Trophoblast cell (in vitro differentiated cells and primary cell): ENCODE measurements at regions not wholly inside any gene's neighbourhood (a gene's known extent, or its start where the extent isn't known, plus 50 kb on each side); places are given as distances from the start of the nearest gene placed in this dataset.

Source experiments
- DNase-seq, 2 donors: peaks; one replicate each; pipeline ENCODE4 v3.0.0-alpha.2; 2016
- H2AFZ ChIP-seq: 2 replicates; pipeline ENCODE4 v1.6.1; 2013; ENCODE audit warnings: low read length, moderate library complexity, mild to moderate bottlenecking; ENCODE audit not compliant: insufficient read depth, poor library complexity
- H2AK5ac ChIP-seq: 2 replicates; pipeline ENCODE4 v1.6.1; 2013; ENCODE audit warnings: mild to moderate bottlenecking, low read length
- H2BK120ac ChIP-seq: 2 replicates; pipeline ENCODE4 v1.6.1; 2013; ENCODE audit warnings: low read length, mild to moderate bottlenecking, moderate library complexity; ENCODE audit not compliant: insufficient read depth, poor library complexity
- H2BK12ac ChIP-seq: 2 replicates; pipeline ENCODE4 v1.6.1; 2013; ENCODE audit warnings: mild to moderate bottlenecking, low read length, moderate library complexity
- H2BK5ac ChIP-seq: 2 replicates; pipeline ENCODE4 v1.6.1; 2013; ENCODE audit warnings: low read length, low read depth, moderate library complexity, mild to moderate bottlenecking; ENCODE audit not compliant: poor library complexity
- H3K14ac ChIP-seq: 2 replicates; pipeline ENCODE4 v1.6.1; 2013; ENCODE audit warnings: mild to moderate bottlenecking, low read length
- H3K18ac ChIP-seq: 2 replicates; pipeline ENCODE4 v1.6.1; 2013; ENCODE audit warnings: mild to moderate bottlenecking, low read length
- H3K23ac ChIP-seq: 2 replicates; pipeline ENCODE4 v1.6.1; 2013; ENCODE audit warnings: low read length
- H3K27ac ChIP-seq: 2 replicates; pipeline ENCODE4 v1.5.1; 2013; ENCODE audit warnings: low read depth, mild to moderate bottlenecking, inconsistent platforms, low read length, moderate library complexity
- H3K27me3 ChIP-seq: 2 replicates; pipeline ENCODE4 v1.6.1; 2013; ENCODE audit warnings: inconsistent platforms, mild to moderate bottlenecking, low read length, moderate library complexity; ENCODE audit not compliant: insufficient read depth
- H3K36me3 ChIP-seq, 2 experiments: 1 replicate in 1 of 2; 2 replicates in 1 of 2; pipeline ENCODE4 v1.6.1; 2013; ENCODE audit warnings: low read length in 2 of 2, mild to moderate bottlenecking in 2 of 2, moderate library complexity in 1 of 2; ENCODE audit not compliant: insufficient read depth in 2 of 2, control insufficient read depth in 1 of 2
- H3K4ac ChIP-seq: 2 replicates; pipeline ENCODE4 v1.6.1; 2013; ENCODE audit warnings: low read depth, mild to moderate bottlenecking, low read length, moderate library complexity
- H3K4me1 ChIP-seq, 2 experiments: 1 replicate in 1 of 2; 2 replicates in 1 of 2; pipeline ENCODE4 v1.6.1; 2013; ENCODE audit warnings: low read length in 2 of 2, mild to moderate bottlenecking in 2 of 2, moderate library complexity in 1 of 2; ENCODE audit not compliant: insufficient read depth in 2 of 2, control insufficient read depth in 1 of 2
- H3K4me2 ChIP-seq: 2 replicates; pipeline ENCODE4 v1.6.1; 2013; ENCODE audit warnings: inconsistent platforms, mild to moderate bottlenecking, low read length, moderate library complexity
- H3K4me3 ChIP-seq: 2 replicates; pipeline ENCODE4 v1.5.1; 2013; ENCODE audit warnings: mild to moderate bottlenecking, low read depth, low read length, inconsistent platforms
- H3K79me1 ChIP-seq: one replicate; pipeline ENCODE4 v1.6.1; 2013; ENCODE audit warnings: low read length
- H3K79me2 ChIP-seq: 2 replicates; pipeline ENCODE4 v1.6.1; 2013; ENCODE audit warnings: low read length, mild to moderate bottlenecking; ENCODE audit not compliant: control insufficient read depth, insufficient read depth, poor library complexity
- H3K9ac ChIP-seq: 2 replicates; pipeline ENCODE4 v1.6.1; 2013; ENCODE audit warnings: mild to moderate bottlenecking, low read length
- H3K9me3 ChIP-seq: 2 replicates; pipeline ENCODE4 v1.6.1; 2013; ENCODE audit warnings: low read depth, mild to moderate bottlenecking, control low read depth, inconsistent platforms, low read length; ENCODE audit not compliant: insufficient read depth
- H4K12ac ChIP-seq: 2 replicates; pipeline ENCODE4 v1.6.1; 2013; ENCODE audit warnings: low read depth, mild to moderate bottlenecking, low read length, moderate library complexity
- H4K8ac ChIP-seq: 2 replicates; pipeline ENCODE4 v1.6.1; 2013; ENCODE audit warnings: low read depth, mild to moderate bottlenecking, low read length, moderate library complexity
- H4K91ac ChIP-seq: one replicate; pipeline ENCODE4 v1.6.1; 2013; ENCODE audit warnings: low read depth, mild to moderate bottlenecking, low read length, moderate library complexity
- WGBS: extraction: QIAGEN DNeasy Blood & Tissue Kit; methylation state at CpG from one replicate; pipeline ENCODE4 v1.1.7; 2013; ENCODE audit warnings: missing lambda C conversion rate; ENCODE audit not compliant: insufficient read length, insufficient coverage; ENCODE audit errors: extremely low coverage; 5-methylcytosine and 5-hydroxymethylcytosine counted together

DNA sequence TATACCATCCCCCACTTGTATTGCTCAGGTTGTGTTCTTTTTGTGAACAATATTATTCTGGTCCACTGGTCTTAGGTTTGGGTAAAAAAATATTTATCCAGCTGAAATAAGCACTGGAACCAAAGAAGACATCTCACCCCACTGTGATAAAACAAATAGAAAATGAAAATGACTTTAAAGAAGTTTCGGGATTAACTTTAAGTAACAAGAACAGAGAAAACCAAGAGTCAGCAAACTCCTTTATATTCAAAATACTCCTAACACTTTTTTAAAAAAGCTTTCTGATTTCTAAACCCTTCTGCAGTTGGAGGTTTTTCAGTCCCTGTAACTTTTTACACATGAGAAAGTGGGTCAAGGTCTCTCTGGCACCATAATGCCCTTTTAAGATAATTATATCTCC, 273.9 kb upstream of the CDH10 start:
- H3K79me1 ChIP-seq, result no peaks in the 10 kb centered on the region
- H3K18ac ChIP-seq, result no peak overlapping the region
- no peak for DNase-seq
- H3K27me3 ChIP-seq, result no peaks in the 10 kb centered on the region
- H2BK5ac ChIP-seq, result no peak overlapping the region
- no peak overlapping the region for H3K9ac ChIP-seq
- H2AK5ac ChIP-seq, result no peak overlapping the region
- H2AFZ ChIP-seq, result no peak overlapping the region
- no peaks in the 10 kb centered on the region for H3K36me3 ChIP-seq
- no peak overlapping the region for H3K4me3 ChIP-seq
- no peak overlapping the region for H3K27ac ChIP-seq
- no peak overlapping the region for H2BK12ac ChIP-seq
- no peaks in the 10 kb centered on the region for H3K4me1 ChIP-seq
- no peak overlapping the region for H4K8ac ChIP-seq
- H3K23ac ChIP-seq, result no peak overlapping the region
- H3K4ac ChIP-seq, result no peak overlapping the region
- no peaks in the 10 kb centered on the region for H3K79me2 ChIP-seq
- H3K14ac ChIP-seq, result no peak overlapping the region
- H4K12ac ChIP-seq, result no peak overlapping the region
- H3K4me2 ChIP-seq, result no peak overlapping the region
- H4K91ac ChIP-seq, result no peak overlapping the region
- H2BK120ac ChIP-seq, result no peak overlapping the region
- no CpG with 5 or more reads among the region's 1 CpG for WGBS
- no peaks in the 10 kb centered on the region for H3K9me3 ChIP-seq

DNA sequence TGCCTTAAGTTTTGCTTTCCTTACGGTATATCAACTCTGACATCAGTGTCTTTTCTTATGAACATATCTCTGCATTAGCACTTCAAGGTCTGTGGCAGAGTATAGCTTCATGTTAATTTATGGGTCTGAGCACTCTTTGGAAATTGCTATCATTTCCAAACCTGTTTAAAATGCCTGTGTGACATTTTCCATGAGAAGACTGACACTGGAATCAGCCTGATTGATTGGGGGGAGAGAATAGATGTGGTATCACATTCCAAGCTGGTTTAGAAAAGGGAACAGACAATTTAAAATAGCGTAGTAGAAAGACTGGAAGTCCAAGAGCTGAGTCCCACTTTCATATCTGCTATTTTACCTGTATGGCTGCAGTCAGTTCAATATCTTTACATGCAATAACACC, 272.1 kb upstream of the CDH10 start:
- no peak overlapping the region for H3K4ac ChIP-seq

DNA sequence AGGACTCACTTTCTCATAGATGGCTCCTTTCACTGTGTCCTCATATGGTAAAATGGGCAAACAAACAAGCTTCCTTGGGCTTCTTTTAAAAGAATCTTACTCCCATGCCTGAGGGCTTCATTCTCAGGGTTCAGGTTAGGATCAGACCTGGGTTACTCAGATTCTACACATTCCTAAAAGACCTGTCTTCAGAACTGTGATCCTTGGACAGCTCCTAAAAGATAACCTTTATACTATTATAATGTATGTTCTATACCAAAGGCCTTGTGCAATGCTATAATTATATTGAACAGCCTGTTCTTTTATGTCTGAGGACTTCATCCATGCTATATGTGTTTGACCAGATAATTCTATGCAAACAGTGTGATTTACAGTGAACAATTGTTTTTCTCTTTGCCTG, 264.4 kb upstream of the CDH10 start:
- Histone ChIP-seq H4K8ac (no peak overlapping the region), H3K79me1 (no peaks in the 10 kb centered on the region), H2BK5ac (no peak overlapping the region), H3K4me1 (no peaks in the 10 kb centered on the region), H3K36me3 (no peaks in the 10 kb centered on the region), H3K9me3 (no peaks in the 10 kb centered on the region), H3K4me2 (no peak overlapping the region), H2AFZ (no peak overlapping the region), H3K18ac (no peak overlapping the region), H3K14ac (no peak overlapping the region), H3K9ac (no peak overlapping the region), H2AK5ac (no peak overlapping the region), H3K27ac (no peak overlapping the region), H3K79me2 (no peaks in the 10 kb centered on the region), H3K4me3 (no peak overlapping the region), H2BK12ac (no peak overlapping the region), H4K91ac (no peak overlapping the region), H3K27me3 (no peaks in the 10 kb centered on the region), H3K23ac (no peak overlapping the region), H3K4ac (no peak overlapping the region), H4K12ac (no peak overlapping the region), H2BK120ac (no peak overlapping the region)
- DNase-seq, result no peak

More for the DNA sequence above, 272.1 kb upstream of the CDH10 start:
- no CpG with 5 or more reads among the region's 2 CpGs for WGBS
- H3K14ac ChIP-seq, result no peak overlapping the region
- no peak overlapping the region for H4K8ac ChIP-seq
- no peaks in the 10 kb centered on the region for H3K79me2 ChIP-seq
- H3K4me3 ChIP-seq, result no peak overlapping the region
- H4K12ac ChIP-seq, result no peak overlapping the region
- no peak for DNase-seq
- H2BK120ac ChIP-seq, result no peak overlapping the region
- no peaks in the 10 kb centered on the region for H3K79me1 ChIP-seq
- H4K91ac ChIP-seq, result no peak overlapping the region
- H3K9ac ChIP-seq, result no peak overlapping the region
- no peaks in the 10 kb centered on the region for H3K9me3 ChIP-seq
- no peak overlapping the region for H3K23ac ChIP-seq
- no peak overlapping the region for H2BK12ac ChIP-seq
- H3K4me1 ChIP-seq, result no peaks in the 10 kb centered on the region
- no peaks in the 10 kb centered on the region for H3K27me3 ChIP-seq
- H3K36me3 ChIP-seq, result no peaks in the 10 kb centered on the region
- no peak overlapping the region for H3K27ac ChIP-seq
- H2BK5ac ChIP-seq, result no peak overlapping the region
- H2AFZ ChIP-seq, result no peak overlapping the region
- H3K4me2 ChIP-seq, result no peak overlapping the region
- no peak overlapping the region for H3K18ac ChIP-seq
- no peak overlapping the region for H2AK5ac ChIP-seq

GRCh38 chr5:24906689-24907088, 261.9 kb upstream of the CDH10 start:
- H3K79me2 ChIP-seq, result no peaks in the 10 kb centered on the region
- no peak overlapping the region for H3K4me3 ChIP-seq
- no peak overlapping the region for H3K23ac ChIP-seq
- no peak overlapping the region for H3K18ac ChIP-seq
- no peak overlapping the region for H4K91ac ChIP-seq
- no peak overlapping the region for H2AK5ac ChIP-seq
- H3K14ac ChIP-seq, result no peak overlapping the region
- no peak overlapping the region for H3K4me2 ChIP-seq
- no peaks in the 10 kb centered on the region for H3K36me3 ChIP-seq
- no peak overlapping the region for H2BK12ac ChIP-seq
- DNase-seq, result no peak
- H3K4me1 ChIP-seq, result no peaks in the 10 kb centered on the region
- H3K9ac ChIP-seq, result no peak overlapping the region
- no CpG with 5 or more reads among the region's 1 CpG for WGBS
- no peaks in the 10 kb centered on the region for H3K27me3 ChIP-seq
- no peak overlapping the region for H3K27ac ChIP-seq
- H4K8ac ChIP-seq, result no peak overlapping the region
- no peak overlapping the region for H2BK120ac ChIP-seq
- no peaks in the 10 kb centered on the region for H3K79me1 ChIP-seq
- H3K4ac ChIP-seq, result no peak overlapping the region
- no peaks in the 10 kb centered on the region for H3K9me3 ChIP-seq
- H2AFZ ChIP-seq, result no peak overlapping the region
- no peak overlapping the region for H2BK5ac ChIP-seq
- no peak overlapping the region for H4K12ac ChIP-seq
